GM21528 (cell line): ENCODE measurements at regions not wholly inside any gene's neighbourhood (a gene's known extent, or its start where the extent isn't known, plus 50 kb on each side); places are given as distances from the start of the nearest gene placed in this dataset.

Experiments used
- ATAC-seq: cut with Tn5 transposase; IDR thresholded peaks from one replicate; pipeline ENCODE4 v1.9.1; 2021; ENCODE audit warnings: mild to moderate bottlenecking, moderate library complexity; ENCODE audit not compliant: unreplicated experiment, low FRiP score

GRCh38 chr10:58140691-58141347, 126.9 kb downstream of the IPMK start:
- ATAC-seq = no peak

GRCh38 chr10:58140054-58140453, 127.6 kb downstream of the IPMK start:
- no peak for ATAC-seq

- ATAC-seq = no peak
Observed at GRCh38 chr10:58137813-58138212, 129.9 kb downstream of the IPMK start.

- no peak for ATAC-seq
Observed at GRCh38 chr10:58115218-58116050, 152.3 kb downstream of the IPMK start.

- ATAC-seq = no peak
Observed at GRCh38 chr10:58109731-58110130, 158.0 kb downstream of the IPMK start.

- ATAC-seq = no peak
Observed at GRCh38 chr10:58107506-58107905, 160.2 kb downstream of the IPMK start.

- ATAC-seq = no peak
Observed at GRCh38 chr10:58106211-58107035, 161.3 kb downstream of the IPMK start.

- ATAC-seq = no peak
Observed at GRCh38 chr10:58104351-58104751, 163.3 kb downstream of the IPMK start.

GRCh38 chr10:58102897-58103296, 164.8 kb downstream of the IPMK start:
- ATAC-seq = no peak

GRCh38 chr10:58101682-58102081, 166.0 kb downstream of the IPMK start:
- no peak for ATAC-seq

GRCh38 chr10:58094985-58095718, 172.5 kb downstream of the IPMK start:
- no peak for ATAC-seq

GRCh38 chr10:58091886-58092285, 175.8 kb downstream of the IPMK start:
- no peak for ATAC-seq

- no peak for ATAC-seq
Observed at GRCh38 chr10:58089739-58090138, 178.0 kb downstream of the IPMK start.

- ATAC-seq = no peak
Observed at GRCh38 chr10:58087896-58088295, 179.8 kb downstream of the IPMK start.

GRCh38 chr10:58086763-58087150, 180.9 kb downstream of the IPMK start:
- no peak for ATAC-seq

GRCh38 chr10:58086144-58086762, 181.4 kb downstream of the IPMK start:
- no peak for ATAC-seq

- ATAC-seq = no peak
Observed at GRCh38 chr10:58082248-58082647, 185.4 kb downstream of the IPMK start.

GRCh38 chr10:58081353-58081752, 186.3 kb downstream of the IPMK start:
- no peak for ATAC-seq

GRCh38 chr10:58079461-58079860, 188.2 kb downstream of the IPMK start:
- no peak for ATAC-seq

- ATAC-seq = no peak
Observed at GRCh38 chr10:58072634-58073033, 195.1 kb downstream of the IPMK start.
